ENCODE measurements at regions not wholly inside any gene's neighbourhood (a gene's known extent, or its start where the extent isn't known, plus 50 kb on each side); places are given as distances from the start of the nearest gene placed in this dataset.

DNA sequence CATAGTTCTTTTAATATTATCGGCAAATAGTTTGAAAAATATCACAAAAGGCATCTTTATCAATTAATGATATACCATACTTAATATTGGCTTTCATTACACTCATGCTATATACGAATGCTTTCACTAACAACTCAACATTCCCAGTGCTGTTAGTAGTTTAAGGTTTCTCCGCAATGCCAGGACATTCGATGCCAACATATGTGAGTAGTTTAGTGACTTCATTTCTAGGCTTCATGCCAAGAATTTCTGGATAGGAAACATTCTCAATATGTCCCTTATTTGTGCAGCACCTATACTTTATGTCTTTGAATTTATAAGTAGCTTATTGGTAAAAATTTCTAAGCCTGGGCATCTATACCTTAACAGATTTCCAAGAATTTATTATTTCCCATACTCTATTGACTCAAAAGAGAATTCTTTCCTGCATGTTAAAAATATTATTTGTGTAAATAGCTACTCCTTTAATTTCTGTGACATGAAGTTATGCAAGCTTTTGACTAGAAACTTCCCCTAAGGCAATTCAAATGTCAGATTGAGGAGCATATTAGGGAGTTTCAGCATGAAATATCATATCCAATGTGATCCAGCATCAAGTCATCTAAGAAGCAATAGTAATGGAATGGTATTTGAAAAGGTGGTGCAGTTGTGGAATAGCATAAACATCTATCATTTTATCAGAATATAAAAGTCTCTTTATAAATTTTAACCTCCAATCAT, 236.0 kb upstream of the STXBP5 start:
- TF ChIP-seq CTCF (conservative IDR thresholded peaks at IDR 0.05; ENCODE audit: low read length) (no peak), EZH2phosphoT487 (IDR thresholded peaks at IDR 0.05; ENCODE audit: borderline replicate concordance, low read depth, low read length) (no peak)
